Activated CD4-positive, CD25-positive, alpha-beta regulatory T cell treated with anti-CD3 and anti-CD28 coated beads, Interleukin-2, amount 50 U/mL, for 16 hours (primary cell): ENCODE measurements at regions not wholly inside any gene's neighbourhood (a gene's known extent, or its start where the extent isn't known, plus 50 kb on each side); places are given as distances from the start of the nearest gene placed in this dataset.
"Not testable (repeated sequence)": the region's sequence is repeated elsewhere in the genome, so short reads cannot be mapped to it uniquely, and the experiment has no call there.

Source experiments
- DNase-seq: peaks from one replicate; pipeline ENCODE4 v3.0.0-alpha.2; 2020; ENCODE audit warnings: low read depth, low spot score

GRCh38 chr3:20490996-20491395, 305.0 kb upstream of the SGO1 start:
- DNase-seq, result no peak

GRCh38 chr3:20488151-20488550, 302.1 kb upstream of the SGO1 start:
- DNase-seq, result no peak

- no peak for DNase-seq
Measured at GRCh38 chr3:20484126-20484525, 298.1 kb upstream of the SGO1 start.

GRCh38 chr3:20482350-20482749, 296.3 kb upstream of the SGO1 start:
- no peak for DNase-seq

GRCh38 chr3:20480786-20481365, 294.9 kb upstream of the SGO1 start:
- no peak for DNase-seq

- no peak for DNase-seq
Measured at GRCh38 chr3:20478436-20478835, 292.4 kb upstream of the SGO1 start.

- not testable (repeated sequence) for DNase-seq
Measured at GRCh38 chr3:20464237-20464636, 278.2 kb upstream of the SGO1 start.

DNA sequence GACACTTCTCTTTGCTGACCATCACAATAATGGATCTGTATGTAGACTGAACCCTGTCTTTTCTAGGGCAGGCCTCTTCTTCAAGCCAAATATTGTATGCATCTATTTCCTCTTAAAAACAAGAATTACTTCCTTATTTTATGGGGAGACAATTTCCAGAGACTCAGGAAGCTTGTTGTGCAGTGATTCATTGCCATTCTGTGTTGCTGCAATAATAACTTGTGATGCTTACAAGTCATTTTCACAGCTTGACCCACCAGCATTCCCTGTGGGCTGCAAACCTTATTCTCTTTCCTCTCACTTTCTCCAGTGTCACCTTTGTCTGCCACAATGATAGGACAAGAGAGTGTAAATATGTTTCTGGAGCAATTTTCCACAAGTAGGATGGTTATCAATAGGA, 276.7 kb upstream of the SGO1 start:
- DNase-seq, result no peak

- no peak for DNase-seq
Measured at GRCh38 chr3:20462226-20462625, 276.2 kb upstream of the SGO1 start.

- no peak for DNase-seq
Measured at GRCh38 chr3:20458994-20459716, 273.1 kb upstream of the SGO1 start.

- DNase-seq, result no peak
Measured at GRCh38 chr3:20456511-20456910, 270.5 kb upstream of the SGO1 start.

DNA sequence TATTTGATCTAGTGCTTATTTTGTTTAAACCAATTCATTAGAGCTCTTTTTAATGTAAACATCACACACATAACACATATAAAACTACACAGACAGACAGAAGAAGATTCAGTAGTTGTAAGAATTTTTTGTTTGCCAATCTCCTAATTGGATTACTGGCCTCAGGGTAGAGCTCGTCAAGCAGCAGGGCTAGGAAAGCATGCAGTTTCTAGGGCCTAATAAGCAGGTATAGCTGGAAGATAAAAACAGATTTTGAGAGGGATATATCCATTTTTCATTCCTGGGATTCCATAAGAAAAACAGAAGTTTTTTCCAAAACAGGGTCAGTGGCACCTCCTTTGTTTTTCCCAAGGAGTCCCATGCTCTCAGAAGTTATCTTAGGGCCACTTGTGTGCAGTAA, 265.2 kb upstream of the SGO1 start:
- no peak for DNase-seq

GRCh38 chr3:20450611-20451010, 264.6 kb upstream of the SGO1 start:
- DNase-seq, result no peak

GRCh38 chr3:20442846-20443245, 256.8 kb upstream of the SGO1 start:
- no peak for DNase-seq

- DNase-seq, result not testable (repeated sequence)
Measured at GRCh38 chr3:20427268-20427667, 241.3 kb upstream of the SGO1 start.

- no peak for DNase-seq
Measured at GRCh38 chr3:20425138-20425537, 239.1 kb upstream of the SGO1 start.

GRCh38 chr3:20424086-20424485, 238.1 kb upstream of the SGO1 start:
- no peak for DNase-seq

- DNase-seq, result no peak
Measured at GRCh38 chr3:20422391-20422790, 236.4 kb upstream of the SGO1 start.

DNA sequence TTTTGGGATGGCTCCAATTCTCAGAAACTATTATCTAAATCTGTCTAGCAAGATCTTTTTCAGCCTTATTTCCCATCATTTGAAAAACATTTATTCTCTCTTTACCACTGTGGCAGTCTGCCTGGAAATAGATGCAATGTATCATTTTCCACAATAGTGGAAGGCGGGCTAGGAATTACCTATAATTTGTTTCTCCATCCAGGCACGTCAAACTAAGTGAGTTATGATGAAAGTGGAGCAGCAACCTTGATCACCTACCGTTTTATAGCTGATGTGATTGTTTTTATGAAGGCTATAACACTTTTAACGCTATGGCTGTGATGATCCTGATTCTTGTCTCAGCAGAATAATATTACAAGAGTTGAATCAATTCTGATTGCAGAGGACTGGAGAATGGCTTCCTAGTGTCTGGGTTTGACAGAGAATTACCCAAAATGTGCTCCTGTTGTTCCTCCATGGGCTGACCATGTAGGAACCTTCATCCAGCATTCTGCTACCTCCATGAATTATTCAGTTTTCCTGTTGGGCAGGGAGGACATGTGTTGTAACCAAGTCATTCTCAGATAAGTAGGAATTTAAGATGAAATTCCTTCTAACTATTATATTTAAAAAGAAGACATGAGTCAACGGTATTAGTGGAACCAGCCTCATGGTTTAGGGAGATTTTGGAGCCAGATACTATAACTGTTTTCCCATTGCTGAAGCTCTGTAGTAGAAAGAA, 231.5 kb upstream of the SGO1 start:
- DNase-seq, result no peak

DNA sequence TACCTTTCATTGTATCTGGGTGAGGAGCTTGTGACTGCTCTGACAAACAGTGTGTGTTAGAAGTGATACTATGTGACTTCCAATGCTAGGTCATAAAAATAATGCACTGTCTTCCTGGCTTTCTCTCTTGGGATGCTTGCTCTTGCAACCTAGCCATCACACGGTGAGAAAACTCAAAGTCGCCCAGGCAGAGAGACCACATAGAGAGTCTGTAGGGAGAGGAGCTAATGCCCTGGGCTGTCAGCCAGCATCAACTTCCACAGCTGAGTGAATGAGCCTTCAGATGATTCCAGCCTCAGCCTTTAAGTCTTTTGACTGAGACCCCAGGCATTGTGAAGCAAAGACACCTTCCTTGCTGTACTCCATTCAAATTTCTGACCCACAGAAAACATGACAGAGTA, 220.6 kb upstream of the SGO1 start:
- no peak for DNase-seq

GRCh38 chr3:20405744-20406143, 219.7 kb upstream of the SGO1 start:
- DNase-seq, result no peak

- no peak for DNase-seq
Measured at GRCh38 chr3:20405231-20405630, 219.2 kb upstream of the SGO1 start.

DNA sequence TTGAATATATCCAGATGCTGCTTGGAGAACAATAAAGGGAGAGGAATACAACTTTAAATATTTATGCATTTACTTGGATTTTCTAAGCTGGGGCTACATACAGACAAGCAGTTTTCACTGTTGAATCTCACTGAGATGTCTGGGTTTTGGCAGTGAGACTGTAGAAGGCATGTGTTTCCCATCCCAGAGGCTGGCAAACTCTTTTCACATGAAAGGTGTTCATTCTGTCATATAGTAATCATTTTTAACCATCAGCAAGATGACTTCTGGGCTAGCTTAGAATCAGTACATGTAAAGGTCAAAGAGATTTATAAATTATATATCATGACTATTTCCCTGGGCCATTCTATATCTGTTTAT, 218.7 kb upstream of the SGO1 start:
- DNase-seq, result no peak
